ENCODE measurements at regions not wholly inside any gene's neighbourhood (a gene's known extent, or its start where the extent isn't known, plus 50 kb on each side); places are given as distances from the start of the nearest gene placed in this dataset.

DNA sequence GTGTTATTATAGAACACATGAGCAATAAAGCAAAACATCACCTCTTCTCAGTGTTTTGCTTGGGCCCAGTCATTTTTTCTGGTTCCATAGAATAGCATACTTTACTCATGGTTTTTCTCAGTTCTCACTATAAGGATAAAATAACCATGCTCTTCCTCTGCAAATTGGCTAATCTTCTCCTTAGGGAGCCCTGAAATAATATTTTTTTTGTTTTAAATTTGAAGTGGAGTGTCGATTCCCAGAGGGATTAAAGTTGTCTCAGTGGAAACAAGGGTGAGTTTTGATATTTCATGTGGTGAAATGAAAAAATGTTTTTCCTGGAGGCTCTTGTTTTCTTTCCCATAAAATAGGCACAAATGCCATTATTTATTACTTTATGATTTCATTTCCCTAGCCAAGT lies 127.3 kb downstream of the NOC3L start:
- no peaks in the 10 kb centered on the region for H3K27me3 ChIP-seq (replicated peaks; ENCODE audit: insufficient read depth, low read length)
- H3K27ac ChIP-seq (ENCODE audit: low read length), result no peak overlapping the region
- no peaks in the 10 kb centered on the region for H3K4me1 ChIP-seq (ENCODE audit: low read length)
- no peak overlapping the region for H3K4me3 ChIP-seq (ENCODE audit: low read length)
- H3K9me2 ChIP-seq (replicated peaks; ENCODE audit: insufficient read depth, low read length), result no peaks in the 10 kb centered on the region
- H3F3A ChIP-seq (ENCODE audit: insufficient read depth, low read length), result no peaks in the 10 kb centered on the region
- H3K9ac ChIP-seq (ENCODE audit: low read length), result no peak overlapping the region
- no peaks in the 10 kb centered on the region for H3K9me3 ChIP-seq (replicated peaks; ENCODE audit: insufficient read depth, low read length)
- no peak for DNase-seq
- H3K79me2 ChIP-seq (ENCODE audit: low read length), result no peaks in the 10 kb centered on the region
- H3K4me2 ChIP-seq (ENCODE audit: low read depth, low read length), result no peak overlapping the region
- no peaks in the 10 kb centered on the region for H3K36me3 ChIP-seq (replicated peaks; ENCODE audit: insufficient read depth, low read length)
- TF ChIP-seq CTCF (IDR thresholded peaks at IDR 0.05; ENCODE audit: low read length), result no peak
- no peak for TF ChIP-seq EZH2phosphoT487 (IDR thresholded peaks at IDR 0.05; ENCODE audit: low read length)
- no peak for TF ChIP-seq EZH2 (optimal IDR thresholded peaks at IDR 0.05; ENCODE audit: low read depth, low read length)
- no peak overlapping the region for H2AFZ ChIP-seq (ENCODE audit: low read length)
- no peaks in the 10 kb centered on the region for H4K20me1 ChIP-seq (ENCODE audit: insufficient read depth, low read length)

- Histone ChIP-seq H3K36me3 (replicated peaks; ENCODE audit: insufficient read depth, low read length) (no peaks in the 10 kb centered on the region), H3K4me2 (ENCODE audit: low read depth, low read length) (no peak overlapping the region), H3K79me2 (ENCODE audit: low read length) (no peaks in the 10 kb centered on the region), H4K20me1 (ENCODE audit: insufficient read depth, low read length) (no peaks in the 10 kb centered on the region), H3K9me3 (replicated peaks; ENCODE audit: insufficient read depth, low read length) (no peaks in the 10 kb centered on the region), H2AFZ (ENCODE audit: low read length) (no peak overlapping the region), H3F3A (ENCODE audit: insufficient read depth, low read length) (no peaks in the 10 kb centered on the region), H3K9me2 (replicated peaks; ENCODE audit: insufficient read depth, low read length) (no peaks in the 10 kb centered on the region), H3K4me3 (ENCODE audit: low read length) (no peak overlapping the region), H3K4me1 (ENCODE audit: low read length) (no peaks in the 10 kb centered on the region), H3K27ac (ENCODE audit: low read length) (no peak overlapping the region), H3K27me3 (replicated peaks; ENCODE audit: insufficient read depth, low read length) (no peaks in the 10 kb centered on the region), H3K9ac (ENCODE audit: low read length) (no peak overlapping the region)
- no peak for TF ChIP-seq CTCF (IDR thresholded peaks at IDR 0.05; ENCODE audit: low read length)
- no peak for TF ChIP-seq EZH2phosphoT487 (IDR thresholded peaks at IDR 0.05; ENCODE audit: low read length)
- TF ChIP-seq EZH2 (optimal IDR thresholded peaks at IDR 0.05; ENCODE audit: low read depth, low read length), result no peak
- no peak for DNase-seq
These were observed 124.6 kb downstream of the NOC3L start for GRCh38 chr10:94238006-94238617.

DNA sequence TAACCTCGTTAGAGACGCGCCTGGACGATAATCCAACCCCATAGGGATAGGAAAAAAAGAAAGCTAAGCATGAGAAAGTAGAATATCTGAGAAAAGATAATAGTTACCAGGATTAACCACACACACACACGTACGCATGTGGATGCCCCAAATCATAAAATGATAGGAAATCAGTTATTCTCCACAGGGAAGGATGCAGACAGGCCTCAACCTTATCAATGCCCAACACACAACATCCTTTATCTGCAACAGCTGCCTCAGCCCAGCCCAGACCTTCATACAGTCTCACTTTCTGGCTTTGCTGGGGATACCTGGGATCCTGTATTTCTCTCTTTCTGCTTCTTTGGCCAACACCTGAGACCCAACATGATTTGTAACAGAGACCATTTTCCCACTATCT lies 123.0 kb downstream of the NOC3L start:
- Histone ChIP-seq H3K79me2 (ENCODE audit: low read length) (no peaks in the 10 kb centered on the region), H3K27ac (ENCODE audit: low read length) (no peak overlapping the region), H2AFZ (ENCODE audit: low read length) (no peak overlapping the region), H3K9me2 (replicated peaks; ENCODE audit: insufficient read depth, low read length) (no peaks in the 10 kb centered on the region), H3K4me1 (ENCODE audit: low read length) (no peaks in the 10 kb centered on the region), H3K9me3 (replicated peaks; ENCODE audit: insufficient read depth, low read length) (no peaks in the 10 kb centered on the region), H3F3A (ENCODE audit: insufficient read depth, low read length) (no peaks in the 10 kb centered on the region), H3K4me2 (ENCODE audit: low read depth, low read length) (no peak overlapping the region), H3K4me3 (ENCODE audit: low read length) (no peak overlapping the region), H3K36me3 (replicated peaks; ENCODE audit: insufficient read depth, low read length) (no peaks in the 10 kb centered on the region), H3K9ac (ENCODE audit: low read length) (no peak overlapping the region), H3K27me3 (replicated peaks; ENCODE audit: insufficient read depth, low read length) (no peaks in the 10 kb centered on the region), H4K20me1 (ENCODE audit: insufficient read depth, low read length) (no peaks in the 10 kb centered on the region)
- TF ChIP-seq CTCF (IDR thresholded peaks at IDR 0.05; ENCODE audit: low read length) (no peak), EZH2 (optimal IDR thresholded peaks at IDR 0.05; ENCODE audit: low read depth, low read length) (no peak), EZH2phosphoT487 (IDR thresholded peaks at IDR 0.05; ENCODE audit: low read length) (no peak)
- DNase-seq, result no peak
